DOHH2 (cell line): ENCODE measurements at regions not wholly inside any gene's neighbourhood (a gene's known extent, or its start where the extent isn't known, plus 50 kb on each side); places are given as distances from the start of the nearest gene placed in this dataset.

ENCODE experiments used
- H3F3A ChIP-seq: fragments of 200-600 bp; sonication (generic), shearing (Covaris generic); 2 replicates; pipeline ENCODE4 v1.6.0; 2016; ENCODE audit warnings: antibody characterized with exemption, mild to moderate bottlenecking; ENCODE audit not compliant: control insufficient read depth, insufficient read depth
- H3K27ac ChIP-seq: fragments of 200-600 bp; sonication (generic); 2 replicates; pipeline ENCODE4 v1.5.1; 2014; ENCODE audit warnings: low read depth, mild to moderate bottlenecking, low read length, moderate library complexity
- H3K27me3 ChIP-seq: fragments of 200-600 bp; sonication (generic); 2 replicates; pipeline ENCODE4 v1.6.1; 2014; ENCODE audit warnings: mild to moderate bottlenecking, low read length, mixed read lengths; ENCODE audit not compliant: control insufficient read depth
- H3K36me3 ChIP-seq: fragments of 200-600 bp; sonication (generic); 2 replicates; pipeline ENCODE4 v1.6.1; 2014; ENCODE audit warnings: mild to moderate bottlenecking, low read length, moderate library complexity, mixed read lengths; ENCODE audit not compliant: control insufficient read depth
- H3K4me1 ChIP-seq: fragments of 200-600 bp; sonication (generic); 2 replicates; pipeline ENCODE4 v1.6.1; 2014; ENCODE audit warnings: mild to moderate bottlenecking, low read length, mixed read lengths; ENCODE audit not compliant: control insufficient read depth
- H3K4me2 ChIP-seq: fragments of 200-600 bp; sonication (generic); 2 replicates; pipeline ENCODE4 v1.6.0; 2014; ENCODE audit warnings: mild to moderate bottlenecking, low read length, moderate library complexity
- H3K4me3 ChIP-seq: fragments of 200-600 bp; sonication (generic); 2 replicates; pipeline ENCODE4 v1.5.1; 2014; ENCODE audit warnings: mild to moderate bottlenecking, low read length, mixed read lengths
- H3K79me2 ChIP-seq: fragments of 200-600 bp; sonication (generic); 2 replicates; pipeline ENCODE4 v1.6.1; 2014; ENCODE audit warnings: mild to moderate bottlenecking, low read length, mixed read lengths; ENCODE audit not compliant: control insufficient read depth
- H3K9me2 ChIP-seq: fragments of 200-600 bp; sonication (generic); replicated peaks from 2 replicates; pipeline ENCODE4 v1.6.1; 2014; ENCODE audit warnings: mild to moderate bottlenecking, low read length, mixed read lengths; ENCODE audit not compliant: control insufficient read depth
- H3K9me3 ChIP-seq: fragments of 200-600 bp; sonication (generic); 2 replicates; pipeline ENCODE4 v1.6.1; 2014; ENCODE audit warnings: antibody characterized with exemption, low read length, mixed read lengths; ENCODE audit not compliant: control insufficient read depth, insufficient read depth
- H4K20me1 ChIP-seq: fragments of 200-600 bp; sonication (generic); 2 replicates; pipeline ENCODE4 v1.6.0; 2014; ENCODE audit warnings: low read depth, mild to moderate bottlenecking, antibody characterized with exemption, low read length, moderate library complexity; ENCODE audit not compliant: control insufficient read depth, insufficient read depth
- EZH2phosphoT487 ChIP-seq: fragments of 200-600 bp; sonication (generic); IDR thresholded peaks from 2 replicates; pipeline ENCODE4 v1.6.1; 2017; ENCODE audit warnings: borderline replicate concordance, mild to moderate bottlenecking, antibody characterized with exemption, low read length, moderate library complexity, mixed read lengths
- TF ChIP-seq, protein P1 (sequence below): fragments of 200-600 bp; sonication (generic); IDR thresholded peaks from one replicate; pipeline ENCODE4 v1.5.1; 2014; ENCODE audit warnings: antibody characterized with exemption, mild to moderate bottlenecking, low read depth, low read length; ENCODE audit not compliant: poor library complexity, severe bottlenecking

GRCh38 chr11:105371311-105371710 lies 231.7 kb upstream of the CARD18 start:
- no peak overlapping the region for H3K4me3 ChIP-seq
- H3K36me3 ChIP-seq, result no peaks in the 10 kb centered on the region
- no peaks in the 10 kb centered on the region for H3K27me3 ChIP-seq
- no peaks in the 10 kb centered on the region for H3K79me2 ChIP-seq
- H3K9me3 ChIP-seq, result no peaks in the 10 kb centered on the region; the same call in 1 of the 2 replicates
- H3K9me2 ChIP-seq, result no peaks in the 10 kb centered on the region
- TF ChIP-seq, protein P1, sequence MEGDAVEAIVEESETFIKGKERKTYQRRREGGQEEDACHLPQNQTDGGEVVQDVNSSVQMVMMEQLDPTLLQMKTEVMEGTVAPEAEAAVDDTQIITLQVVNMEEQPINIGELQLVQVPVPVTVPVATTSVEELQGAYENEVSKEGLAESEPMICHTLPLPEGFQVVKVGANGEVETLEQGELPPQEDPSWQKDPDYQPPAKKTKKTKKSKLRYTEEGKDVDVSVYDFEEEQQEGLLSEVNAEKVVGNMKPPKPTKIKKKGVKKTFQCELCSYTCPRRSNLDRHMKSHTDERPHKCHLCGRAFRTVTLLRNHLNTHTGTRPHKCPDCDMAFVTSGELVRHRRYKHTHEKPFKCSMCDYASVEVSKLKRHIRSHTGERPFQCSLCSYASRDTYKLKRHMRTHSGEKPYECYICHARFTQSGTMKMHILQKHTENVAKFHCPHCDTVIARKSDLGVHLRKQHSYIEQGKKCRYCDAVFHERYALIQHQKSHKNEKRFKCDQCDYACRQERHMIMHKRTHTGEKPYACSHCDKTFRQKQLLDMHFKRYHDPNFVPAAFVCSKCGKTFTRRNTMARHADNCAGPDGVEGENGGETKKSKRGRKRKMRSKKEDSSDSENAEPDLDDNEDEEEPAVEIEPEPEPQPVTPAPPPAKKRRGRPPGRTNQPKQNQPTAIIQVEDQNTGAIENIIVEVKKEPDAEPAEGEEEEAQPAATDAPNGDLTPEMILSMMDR, result no peak
- TF ChIP-seq EZH2phosphoT487, result no peak
- no peak overlapping the region for H3K27ac ChIP-seq
- H3F3A ChIP-seq, result no peaks in the 10 kb centered on the region
- no peak overlapping the region for H3K4me2 ChIP-seq
- H4K20me1 ChIP-seq, result no peaks in the 10 kb centered on the region
- H3K4me1 ChIP-seq, result no peaks in the 10 kb centered on the region

DNA sequence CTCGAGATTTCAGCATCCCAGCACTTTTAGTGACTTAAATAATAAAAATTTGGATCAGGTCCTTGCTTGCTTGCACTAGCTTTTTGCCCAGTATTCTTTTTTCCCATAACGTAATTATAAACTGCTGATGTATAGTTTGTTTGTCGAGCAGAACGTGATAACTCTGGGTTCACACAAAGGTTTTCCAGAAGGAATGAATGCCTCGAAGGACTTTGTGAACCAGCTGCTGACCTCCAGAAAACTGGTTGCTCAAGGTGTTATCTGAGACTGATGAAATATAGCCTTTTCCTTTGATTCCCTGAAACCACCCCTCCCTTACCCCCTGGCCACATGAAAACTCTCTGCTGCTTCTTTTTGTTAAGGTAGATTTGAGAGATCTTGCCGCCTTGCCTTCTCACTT lies 229.1 kb upstream of the CARD18 start:
- Histone ChIP-seq H4K20me1 (no peaks in the 10 kb centered on the region), H3F3A (no peaks in the 10 kb centered on the region), H3K9me2 (no peaks in the 10 kb centered on the region), H3K4me2 (no peak overlapping the region), H3K79me2 (no peaks in the 10 kb centered on the region), H3K4me3 (no peak overlapping the region), H3K9me3 (no peaks in the 10 kb centered on the region), H3K4me1 (no peaks in the 10 kb centered on the region), H3K36me3 (no peaks in the 10 kb centered on the region), H3K27me3 (no peaks in the 10 kb centered on the region), H3K27ac (no peak overlapping the region)
- TF ChIP-seq EZH2phosphoT487, result no peak
- TF ChIP-seq, protein P1, result no peak

DNA sequence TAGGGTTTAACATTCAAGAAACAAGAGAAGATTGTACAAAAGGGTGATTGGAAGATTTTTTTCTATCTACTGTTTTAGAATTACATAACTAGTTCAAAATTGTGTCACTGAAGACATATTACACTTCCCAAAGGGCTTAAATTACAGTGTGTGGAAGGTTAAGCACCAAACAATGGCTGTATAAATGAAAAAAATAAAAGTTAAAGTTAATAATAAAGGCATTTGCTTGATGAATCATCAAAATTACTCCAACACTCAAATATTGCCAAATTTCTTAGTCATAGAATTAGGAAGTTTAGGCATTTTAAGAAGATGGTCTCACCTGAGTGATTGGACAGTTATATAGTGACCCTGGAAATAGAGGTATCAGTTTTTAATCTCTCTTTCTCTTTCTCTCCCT lies 227.6 kb upstream of the CARD18 start:
- no peaks in the 10 kb centered on the region for H3K9me3 ChIP-seq
- H3F3A ChIP-seq, result no peaks in the 10 kb centered on the region
- H3K27ac ChIP-seq, result no peak overlapping the region
- no peaks in the 10 kb centered on the region for H3K9me2 ChIP-seq
- no peak for TF ChIP-seq EZH2phosphoT487
- TF ChIP-seq, protein P1, result no peak
- H3K79me2 ChIP-seq, result no peaks in the 10 kb centered on the region
- H3K4me1 ChIP-seq, result no peaks in the 10 kb centered on the region
- no peaks in the 10 kb centered on the region for H3K36me3 ChIP-seq
- no peaks in the 10 kb centered on the region for H4K20me1 ChIP-seq
- H3K27me3 ChIP-seq, result no peaks in the 10 kb centered on the region
- H3K4me2 ChIP-seq, result no peak overlapping the region
- no peak overlapping the region for H3K4me3 ChIP-seq

- TF ChIP-seq, protein P1, result no peak
- H3K79me2 ChIP-seq, result no peaks in the 10 kb centered on the region
- H4K20me1 ChIP-seq, result no peaks in the 10 kb centered on the region
- H3K4me2 ChIP-seq, result no peak overlapping the region
- no peaks in the 10 kb centered on the region for H3K4me1 ChIP-seq
- H3K36me3 ChIP-seq, result no peaks in the 10 kb centered on the region
- no peak overlapping the region for H3K4me3 ChIP-seq
- no peaks in the 10 kb centered on the region for H3K27me3 ChIP-seq
- H3K27ac ChIP-seq, result no peak overlapping the region
- no peaks in the 10 kb centered on the region for H3K9me3 ChIP-seq
- no peaks in the 10 kb centered on the region for H3K9me2 ChIP-seq
- no peaks in the 10 kb centered on the region for H3F3A ChIP-seq
Measured at GRCh38 chr11:105361651-105362050, 222.1 kb upstream of the CARD18 start.
